ENCODE measurements at regions not wholly inside any gene's neighbourhood (a gene's known extent, or its start where the extent isn't known, plus 50 kb on each side); places are given as distances from the start of the nearest gene placed in this dataset.

DNA sequence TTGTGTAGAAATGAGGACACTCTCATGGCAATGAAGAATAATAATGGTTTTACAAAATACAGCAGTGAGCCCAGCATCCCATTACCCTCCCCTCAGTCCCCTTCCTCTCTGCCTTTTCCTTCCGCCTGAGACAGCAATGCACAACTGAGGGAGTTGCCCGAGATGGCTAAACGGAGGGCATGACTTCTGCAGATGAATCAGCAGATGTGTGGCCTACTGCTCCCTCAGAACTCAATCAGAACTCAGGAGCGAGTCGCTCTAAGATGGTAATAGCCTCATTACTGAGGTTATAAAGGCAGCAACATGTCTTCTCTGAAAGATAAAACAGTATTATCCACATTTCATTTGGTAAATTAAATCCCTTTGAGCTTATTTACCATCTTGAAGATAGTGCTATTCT, 326.6 kb downstream of the ENC1 start:
- DNase-seq (ENCODE audit: low read depth): no peak

DNA sequence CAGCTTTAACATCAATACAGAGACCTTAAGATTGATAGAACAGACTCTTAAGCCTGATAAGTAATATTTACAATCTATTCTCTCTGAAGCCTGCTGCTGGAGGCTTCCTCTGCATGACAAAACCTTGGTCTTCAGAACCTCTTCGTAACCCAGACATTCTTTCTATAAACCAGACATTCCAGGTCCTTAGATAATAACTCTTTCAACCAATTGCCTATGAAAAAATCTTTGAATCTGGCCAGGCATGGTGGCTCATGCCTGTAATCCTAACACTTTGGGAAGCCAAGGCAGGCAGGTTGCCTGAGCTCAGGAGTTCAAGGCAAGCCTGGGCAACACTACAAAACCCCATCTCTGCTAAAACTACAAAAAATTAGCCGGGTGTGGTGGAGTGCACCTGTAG, 327.8 kb downstream of the ENC1 start:
- DNase-seq (ENCODE audit: low read depth): no peak

DNA sequence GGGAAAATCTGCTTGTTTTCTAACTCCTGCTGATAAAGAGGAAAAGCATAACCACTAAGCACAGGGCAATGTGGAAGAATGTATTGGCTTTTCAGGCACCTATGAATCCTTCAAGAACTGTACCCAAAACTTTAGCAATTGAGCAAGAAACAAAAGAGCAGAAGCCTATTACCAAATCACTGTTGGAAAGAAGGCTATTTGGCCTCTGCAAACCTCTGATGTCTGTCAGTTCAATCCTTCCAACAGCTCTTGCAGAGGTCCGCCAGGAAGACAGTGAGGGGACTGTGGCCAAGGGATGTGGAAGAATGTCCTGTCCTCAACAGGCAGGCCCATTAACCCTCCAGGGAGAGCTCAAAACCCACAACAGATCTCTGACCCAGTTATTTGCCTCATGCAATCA, 328.6 kb downstream of the ENC1 start:
- no peak for DNase-seq (ENCODE audit: low read depth)

DNA sequence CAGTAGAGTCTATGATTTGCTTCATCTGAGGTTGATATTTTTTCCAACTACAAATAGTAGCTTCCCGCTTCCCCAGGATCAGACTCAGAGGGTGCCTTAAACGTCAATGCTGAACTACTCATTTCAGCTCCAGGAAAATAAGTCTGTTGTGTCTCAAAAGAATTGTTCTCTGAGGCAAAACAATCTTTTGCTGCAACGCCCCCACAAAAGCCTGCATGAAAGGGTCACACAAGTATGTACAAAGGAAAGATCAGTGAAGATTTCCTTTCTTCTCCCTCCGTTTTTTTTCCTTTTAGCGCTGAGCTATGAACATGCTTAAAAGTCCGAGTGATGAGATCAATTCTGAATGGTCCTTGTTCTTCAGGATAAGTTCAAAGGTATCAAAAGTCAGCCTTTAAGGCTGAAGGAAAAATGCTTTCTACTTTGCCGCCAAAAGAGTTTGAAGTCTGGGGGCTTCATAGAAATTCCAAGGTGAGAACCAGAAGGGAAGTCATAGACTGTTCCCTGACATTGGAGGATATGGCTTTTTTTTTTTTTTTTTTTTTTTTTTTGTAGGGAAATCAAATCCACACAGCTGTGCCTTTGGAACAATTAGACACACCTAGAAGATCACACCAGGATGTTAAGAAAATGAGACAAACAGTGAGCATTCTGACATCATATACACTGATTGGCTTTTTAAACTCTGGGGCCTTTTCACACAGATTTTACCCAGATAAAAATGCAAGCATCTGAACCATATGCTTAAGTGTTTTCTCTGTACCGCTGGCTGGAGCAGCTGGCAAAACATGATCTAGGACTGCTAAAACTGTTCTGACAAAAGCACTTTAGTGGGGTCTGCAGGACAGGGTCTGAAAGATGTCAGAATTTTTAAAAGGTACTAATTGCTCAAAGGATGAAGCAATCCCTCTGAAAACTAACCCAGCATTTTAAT, 329.3 kb downstream of the ENC1 start:
- no peak for DNase-seq (ENCODE audit: low read depth)

DNA sequence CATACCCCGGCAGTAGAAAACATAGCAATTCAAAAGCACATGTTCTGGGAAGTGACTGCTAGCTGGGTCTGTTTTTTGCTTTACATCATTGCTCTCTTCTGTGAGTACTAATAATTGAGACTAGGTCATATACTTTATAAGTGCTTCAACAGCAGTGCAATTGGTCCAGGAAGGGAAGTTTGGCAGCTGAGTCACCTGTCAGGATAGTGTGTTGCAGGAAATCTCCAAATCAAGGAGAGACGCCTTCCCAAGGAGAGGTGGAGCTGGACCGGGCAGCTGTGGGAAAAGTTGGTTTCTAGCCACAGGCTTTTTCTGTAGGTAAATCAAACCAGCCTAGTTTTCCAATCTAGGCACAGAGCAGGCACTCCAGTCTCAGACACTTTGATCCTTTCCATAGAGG, 330.1 kb downstream of the ENC1 start:
- no peak for DNase-seq (ENCODE audit: low read depth)

DNA sequence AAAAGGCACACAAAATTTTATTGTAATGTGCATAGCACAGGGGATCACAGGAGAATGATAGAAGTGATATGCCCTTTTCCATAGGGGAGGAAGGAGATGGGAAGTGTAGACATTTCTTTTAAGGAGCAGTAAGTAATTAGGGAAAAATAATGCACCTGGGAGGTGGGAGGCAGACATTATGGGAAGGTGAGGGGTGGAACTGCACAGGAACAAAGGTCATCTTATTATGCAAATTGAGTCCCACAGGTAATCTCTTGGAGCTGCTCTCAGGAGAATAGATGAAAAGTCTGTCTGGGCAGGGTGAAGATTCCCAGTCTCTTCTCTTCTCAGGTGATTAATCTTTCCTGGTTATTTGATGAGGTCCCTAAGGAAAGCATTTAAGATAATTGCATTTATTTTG, 331.5 kb downstream of the ENC1 start:
- DNase-seq (ENCODE audit: low read depth): no peak

DNA sequence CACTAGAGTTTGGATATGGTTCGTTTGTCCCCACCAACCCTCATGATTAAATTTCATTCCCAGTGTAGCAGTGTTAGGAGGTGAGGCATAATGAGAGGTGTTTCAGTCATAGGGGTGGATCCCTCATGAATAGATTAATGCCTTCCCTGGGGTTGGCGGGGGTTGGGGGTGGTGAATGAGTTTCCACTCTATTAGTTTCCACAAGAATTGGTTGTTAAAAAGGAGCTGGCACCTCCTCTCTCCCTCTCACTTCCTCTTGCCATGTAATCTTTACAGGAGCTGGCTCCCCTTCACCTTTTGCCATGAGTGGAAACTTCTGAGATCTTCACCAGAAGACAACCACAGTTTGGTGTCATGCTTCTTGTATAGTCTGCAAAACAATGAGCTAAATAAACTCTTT, 333.7 kb downstream of the ENC1 start:
- no peak for DNase-seq (ENCODE audit: low read depth)

DNA sequence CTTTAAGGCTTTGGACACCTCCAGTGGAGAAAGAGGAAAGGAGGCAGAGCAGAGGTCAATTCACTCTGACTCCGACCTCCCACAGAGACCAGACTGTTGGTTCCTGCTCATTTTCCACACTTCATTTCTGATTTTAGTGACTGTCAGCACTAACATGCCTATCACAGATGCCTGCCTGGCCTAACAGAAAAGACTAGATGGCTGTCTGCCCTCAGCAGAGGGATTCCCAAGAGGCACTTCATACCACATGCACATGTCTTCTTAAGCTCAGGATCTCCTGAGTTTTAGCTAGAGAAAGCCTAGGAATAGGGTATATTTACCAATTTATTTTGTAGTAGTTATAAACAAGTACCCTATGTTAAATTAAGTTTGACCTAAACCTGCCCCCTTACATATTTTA, 336.0 kb downstream of the ENC1 start:
- DNase-seq (ENCODE audit: low read depth): no peak

DNA sequence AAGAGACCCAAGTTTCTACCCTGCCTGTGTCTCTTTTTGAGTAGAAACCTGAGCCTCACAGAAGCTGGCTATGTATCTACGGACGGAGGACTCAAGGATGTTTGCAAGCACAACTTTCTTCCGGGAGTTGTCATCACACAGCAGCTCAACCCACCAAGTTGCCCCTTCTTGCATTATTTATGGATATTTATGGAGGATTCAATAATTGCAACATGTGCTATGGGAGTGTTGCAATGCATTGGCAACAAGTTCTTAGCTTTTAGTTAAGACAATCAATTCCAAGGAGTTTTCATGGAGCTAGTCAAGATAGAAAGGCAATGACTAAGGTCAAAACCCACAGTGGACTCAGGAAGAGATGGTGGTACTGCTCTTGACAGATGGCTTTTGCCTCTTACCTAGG, 336.9 kb downstream of the ENC1 start:
- no peak for DNase-seq (ENCODE audit: low read depth)

DNA sequence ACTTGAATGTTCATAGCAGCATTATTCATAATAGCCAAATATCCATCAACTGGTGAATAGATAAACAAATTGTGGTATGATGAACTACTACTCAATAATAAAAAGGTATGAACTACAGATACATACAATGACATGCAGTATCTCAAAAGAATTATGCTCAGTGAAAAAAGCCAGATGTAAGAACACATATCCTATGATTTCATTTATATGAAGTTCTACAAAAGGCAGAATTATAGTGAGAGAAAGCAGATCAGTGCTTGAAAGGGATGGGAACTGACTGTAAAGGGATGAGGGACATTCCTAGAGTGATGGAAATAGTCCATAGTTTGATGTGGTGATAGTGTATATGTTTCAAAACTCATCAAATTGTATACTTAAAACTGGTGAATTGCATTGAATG, 339.0 kb downstream of the ENC1 start:
- no peak for DNase-seq (ENCODE audit: low read depth)

DNA sequence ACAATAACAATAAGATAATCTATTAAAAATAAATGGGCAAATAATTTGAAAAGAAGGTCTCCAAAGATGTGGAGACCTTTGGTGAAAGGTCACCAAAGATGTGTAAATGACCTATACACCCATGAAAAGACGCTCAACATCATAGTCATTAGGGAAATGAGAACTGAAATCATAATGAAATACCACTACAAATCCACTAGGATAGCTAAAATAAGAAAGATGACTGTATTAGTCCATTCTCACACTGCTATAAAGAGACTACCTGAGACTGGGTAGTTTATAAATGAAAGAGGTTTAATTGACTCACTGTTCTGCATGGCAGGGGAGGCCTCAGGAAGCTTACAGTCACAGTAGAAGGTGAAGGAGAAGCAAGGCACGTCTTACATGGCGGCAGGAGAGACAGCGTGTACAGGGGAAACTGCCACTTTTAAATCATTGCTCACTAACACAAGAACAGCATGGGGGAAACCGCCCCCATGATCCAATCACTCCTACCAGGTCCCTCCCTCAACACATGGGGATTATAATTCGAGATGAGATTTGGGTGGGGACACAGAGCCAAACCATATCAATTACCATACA, 339.6 kb downstream of the ENC1 start:
- no peak for DNase-seq (ENCODE audit: low read depth)

DNA sequence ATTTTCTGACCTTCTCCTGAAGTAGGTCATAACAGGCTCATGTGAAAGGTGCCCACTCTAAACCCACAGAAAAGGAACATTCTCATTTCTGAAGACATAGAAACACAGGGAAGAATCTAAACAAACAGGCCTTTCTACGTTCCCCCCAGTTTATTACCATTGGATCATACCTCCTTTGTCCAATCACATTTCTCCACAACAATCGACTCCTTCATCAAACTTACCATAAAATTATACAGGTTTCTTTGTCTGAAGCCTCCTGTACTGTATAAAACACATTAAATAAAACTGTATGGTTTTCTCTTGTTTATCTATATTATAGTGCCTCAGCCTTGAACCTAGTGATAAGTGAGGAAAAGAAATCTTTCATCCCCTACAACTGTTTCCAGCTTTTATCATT, 340.7 kb downstream of the ENC1 start:
- no peak for DNase-seq (ENCODE audit: low read depth)

DNA sequence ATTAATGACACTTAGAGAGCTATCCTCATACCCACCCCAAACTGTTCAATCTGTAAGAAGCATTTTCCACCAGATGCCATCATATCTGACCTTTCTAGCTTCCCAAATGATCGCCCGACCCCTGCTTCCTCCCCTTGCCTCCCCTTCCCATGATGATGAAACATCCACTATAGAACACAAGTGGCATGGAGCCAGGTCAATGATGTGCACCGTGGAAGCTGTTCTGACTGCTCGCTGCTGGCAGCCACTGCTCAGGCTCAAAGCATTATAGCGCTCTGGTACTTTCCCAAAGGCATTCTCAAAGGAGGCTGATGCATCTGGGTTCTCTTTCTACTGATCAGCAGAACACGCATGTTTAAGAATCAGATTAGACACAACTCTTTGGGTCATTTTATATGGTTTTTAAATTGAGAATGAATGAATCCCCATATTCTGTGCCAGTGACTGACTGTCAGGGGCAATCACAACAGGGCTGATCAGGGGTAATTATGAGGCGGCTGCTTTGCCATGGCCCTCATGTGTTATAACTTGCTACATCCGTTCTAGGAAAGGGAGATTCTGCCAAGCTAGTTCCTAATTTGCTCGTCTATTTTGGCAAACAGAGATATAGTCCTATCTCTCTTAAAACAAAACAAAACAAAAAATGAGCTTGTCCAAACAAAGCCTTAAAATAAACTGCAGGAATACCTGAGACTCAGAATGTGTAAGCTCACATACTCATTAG, 343.7 kb downstream of the ENC1 start:
- no peak for DNase-seq (ENCODE audit: low read depth)

DNA sequence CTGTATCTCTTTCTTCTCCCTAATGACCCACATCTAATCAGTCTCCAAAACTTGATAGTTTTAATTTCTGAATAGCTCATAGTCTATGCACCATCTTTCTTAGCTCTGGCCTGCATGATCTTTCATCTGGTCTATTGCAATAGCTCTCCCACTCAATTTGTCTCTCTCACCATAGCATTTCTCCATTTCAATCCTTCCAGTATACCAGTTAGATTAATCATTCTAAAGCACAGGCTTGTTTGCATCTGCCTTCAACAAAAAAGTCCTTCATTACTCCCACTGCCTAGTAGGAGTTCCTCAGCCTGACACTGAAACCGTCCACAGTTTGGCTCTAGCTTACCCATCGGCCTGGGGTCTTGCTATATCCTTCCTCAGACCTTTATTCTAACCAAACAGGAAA, 344.9 kb downstream of the ENC1 start:
- DNase-seq (ENCODE audit: low read depth): no peak

DNA sequence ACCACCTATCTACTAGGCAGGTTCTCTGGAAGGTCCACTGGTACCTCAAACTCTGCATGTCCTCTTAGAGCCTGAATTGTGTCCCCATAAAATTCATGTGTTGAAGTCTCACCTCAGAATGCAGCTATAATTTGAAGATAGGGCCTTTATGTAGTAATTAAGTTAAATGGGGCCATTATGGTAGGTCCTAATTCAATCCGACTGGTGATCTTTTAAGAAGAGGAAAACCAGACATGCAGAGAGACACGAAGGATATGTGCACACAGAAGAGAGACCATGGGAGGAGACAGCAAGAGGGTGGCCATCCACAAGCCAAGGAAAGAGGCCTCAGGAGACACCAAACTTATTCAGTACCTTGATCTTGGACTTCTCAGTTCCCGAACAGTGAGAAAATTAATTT, 345.4 kb downstream of the ENC1 start:
- no peak for DNase-seq (ENCODE audit: low read depth)

DNA sequence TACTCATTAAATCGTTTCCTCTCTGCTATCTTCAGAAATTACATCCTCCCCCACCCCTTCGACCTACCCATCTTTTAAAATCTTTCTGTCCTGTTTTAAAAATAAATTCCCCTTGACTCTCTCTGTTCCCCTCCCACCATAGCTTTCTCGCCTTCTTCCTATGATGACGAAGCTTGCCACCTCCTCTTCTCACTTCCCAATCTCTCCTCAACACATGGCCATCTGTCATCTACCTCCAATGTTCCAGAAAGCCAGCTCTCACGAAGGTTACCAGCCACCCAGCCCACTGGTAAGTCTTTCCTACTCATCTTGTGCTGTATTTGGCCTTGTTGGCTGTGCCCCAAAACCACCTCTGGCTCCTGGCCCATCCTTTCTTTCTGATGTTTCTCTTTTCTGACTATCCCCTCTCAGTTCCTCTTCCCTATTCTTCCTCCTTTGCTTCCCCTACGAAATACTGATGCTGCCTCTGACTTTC, 346.3 kb downstream of the ENC1 start:
- DNase-seq (ENCODE audit: low read depth): no peak

DNA sequence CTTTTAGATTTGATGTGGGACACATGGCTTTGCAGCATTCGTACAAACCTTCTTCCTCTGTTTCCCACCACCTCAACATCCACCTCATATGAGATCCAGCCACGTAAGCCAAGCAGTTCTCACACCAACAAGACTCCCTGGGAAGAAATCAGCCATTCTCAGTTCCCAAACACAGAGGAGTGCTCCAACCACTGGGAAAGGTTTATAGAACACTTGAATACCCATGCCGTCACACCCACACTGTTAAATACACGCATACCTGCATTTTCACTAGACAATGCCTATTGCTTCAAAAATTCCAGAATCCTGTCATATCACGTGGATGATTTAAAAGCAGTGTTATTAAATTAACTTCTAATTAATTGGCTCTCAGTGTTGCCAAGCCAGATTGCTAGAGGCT, 347.3 kb downstream of the ENC1 start:
- no peak for DNase-seq (ENCODE audit: low read depth)

DNA sequence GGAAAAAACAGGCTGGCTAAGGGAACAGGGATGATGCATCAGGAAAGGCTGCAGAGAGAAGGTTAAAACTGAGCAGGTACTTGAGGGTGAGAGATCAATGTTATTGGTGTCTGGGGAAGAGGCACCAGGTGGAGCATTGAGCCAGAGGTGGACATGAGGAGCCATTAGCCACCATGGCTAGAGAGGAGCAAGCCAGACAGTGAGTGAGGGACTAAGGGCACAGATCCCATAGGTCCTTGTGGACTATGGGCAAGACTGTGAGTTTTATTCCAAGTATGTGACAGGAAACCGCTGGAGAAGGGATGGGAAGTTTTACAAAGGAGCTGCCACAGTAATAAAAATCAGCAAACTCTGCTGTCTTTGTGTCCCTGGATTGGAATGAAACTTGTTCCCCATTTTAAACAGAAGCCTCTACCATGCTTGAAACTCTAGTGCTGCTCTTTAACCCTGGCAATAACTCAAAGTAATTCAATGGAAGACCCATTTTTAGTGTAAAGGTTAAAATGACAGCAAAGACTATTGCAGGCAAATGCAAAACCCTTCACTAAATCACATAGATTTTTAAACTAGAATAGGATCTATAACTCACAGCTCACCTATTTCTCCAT, 349.8 kb downstream of the ENC1 start:
- DNase-seq (ENCODE audit: low read depth): no peak

DNA sequence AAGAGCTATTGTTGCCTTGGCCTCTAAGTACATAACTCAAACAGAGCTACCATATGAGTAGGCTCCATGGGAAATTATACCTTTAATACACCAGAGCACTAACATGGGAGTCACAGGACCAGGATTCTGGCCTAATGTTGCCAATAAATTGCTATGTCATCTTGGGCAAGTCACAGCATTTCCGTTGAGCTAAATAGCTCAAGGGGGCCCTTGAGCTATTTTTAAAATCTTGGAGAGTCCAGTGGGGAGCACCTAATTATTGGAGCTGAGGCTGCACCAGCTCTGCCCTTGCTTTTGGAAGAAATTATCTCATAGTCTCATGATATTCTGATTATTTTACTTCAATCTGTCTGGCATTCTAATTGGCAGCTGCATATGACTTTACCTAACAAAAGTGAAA, 350.8 kb downstream of the ENC1 start:
- no peak for DNase-seq (ENCODE audit: low read depth)

DNA sequence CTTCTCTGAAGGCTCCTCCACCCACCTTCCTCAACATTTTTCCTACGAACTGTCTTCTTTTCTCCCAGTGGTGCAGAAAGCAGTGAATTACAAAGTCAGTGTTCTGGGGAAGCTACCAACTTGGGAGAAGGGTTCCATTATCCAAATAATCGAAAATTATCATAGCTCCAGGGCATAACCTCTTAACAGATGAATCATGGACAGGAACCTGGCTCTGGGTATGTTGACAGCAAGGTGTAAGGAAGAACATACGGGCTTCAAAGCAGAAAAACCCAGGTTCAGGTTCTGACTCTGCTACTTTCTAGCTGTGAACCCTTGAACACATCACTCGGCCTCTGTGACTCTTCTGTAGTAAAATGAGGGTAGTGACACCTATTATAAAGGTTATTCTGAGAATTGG, 351.3 kb downstream of the ENC1 start:
- no peak for DNase-seq (ENCODE audit: low read depth)

DNA sequence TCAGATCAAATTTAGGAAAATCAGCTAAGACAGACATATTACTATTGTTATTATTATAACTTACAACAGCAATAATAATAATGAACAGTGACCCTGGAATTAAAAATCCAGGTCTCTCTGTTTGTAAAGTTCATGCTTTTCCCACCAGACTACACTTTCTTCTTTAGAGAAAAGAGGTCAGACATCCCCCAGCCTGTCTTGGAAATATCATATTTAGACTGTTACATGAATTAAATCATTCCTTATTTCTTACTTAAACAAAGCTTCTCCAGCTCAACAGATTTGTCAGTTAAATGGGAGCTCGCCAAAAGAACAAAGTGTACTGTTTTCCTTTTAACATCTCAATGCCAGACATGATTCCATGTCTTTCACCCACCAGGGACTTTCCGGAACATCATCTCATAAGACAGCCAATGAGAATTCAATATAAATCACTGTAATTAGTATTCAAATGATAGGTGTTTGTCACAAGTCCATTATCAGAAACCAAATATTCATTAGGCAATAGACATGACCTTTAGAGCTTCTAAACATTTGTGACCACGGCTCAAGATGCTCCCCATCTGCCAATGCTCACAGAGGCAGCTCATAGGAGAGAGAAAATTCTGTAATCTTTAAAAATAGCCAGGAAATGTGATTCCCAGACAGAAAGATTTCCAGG, 351.9 kb downstream of the ENC1 start:
- DNase-seq (ENCODE audit: low read depth): no peak

DNA sequence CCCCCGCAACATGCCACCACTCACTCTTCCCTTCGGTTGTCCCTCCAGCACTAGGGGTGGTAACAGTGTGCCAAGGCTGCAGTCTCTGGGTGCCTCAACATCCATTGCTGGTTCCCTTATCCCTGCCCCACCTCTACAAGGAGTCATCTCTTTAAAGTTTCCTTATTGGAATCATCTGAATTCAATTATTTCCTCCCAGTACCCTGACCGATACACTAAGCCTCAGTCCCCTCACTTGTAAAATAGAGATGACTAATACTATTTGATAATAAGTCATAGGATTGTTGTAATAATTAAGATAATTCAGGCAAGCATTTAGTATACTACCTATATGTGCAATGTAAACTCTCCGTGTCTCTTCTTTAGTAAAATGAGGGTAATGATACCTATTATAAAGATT, 352.5 kb downstream of the ENC1 start:
- no peak for DNase-seq (ENCODE audit: low read depth)

Data from activated T-helper 9 cell treated with anti-CD3 and anti-CD28 coated beads, Interleukin-2, amount 50 U/mL, for 16 hours (primary cell).